ENCODE measurements at regions not wholly inside any gene's neighbourhood (a gene's known extent, or its start where the extent isn't known, plus 50 kb on each side); places are given as distances from the start of the nearest gene placed in this dataset.

GRCh38 chr1:57911427-57911826 lies 487.6 kb upstream of the DAB1 start:
- no peak for TF ChIP-seq CTCF (IDR thresholded peaks at IDR 0.05; ENCODE audit: poor library complexity)
- no peak for TF ChIP-seq EZH2 (IDR thresholded peaks at IDR 0.05; ENCODE audit: borderline replicate concordance)
- TF ChIP-seq EZH2phosphoT487 (IDR thresholded peaks at IDR 0.05; ENCODE audit: low read depth, severe bottlenecking, unreplicated experiment), result no peak
